ENCODE measurements at regions not wholly inside any gene's neighbourhood (a gene's known extent, or its start where the extent isn't known, plus 50 kb on each side); places are given as distances from the start of the nearest gene placed in this dataset.

DNA sequence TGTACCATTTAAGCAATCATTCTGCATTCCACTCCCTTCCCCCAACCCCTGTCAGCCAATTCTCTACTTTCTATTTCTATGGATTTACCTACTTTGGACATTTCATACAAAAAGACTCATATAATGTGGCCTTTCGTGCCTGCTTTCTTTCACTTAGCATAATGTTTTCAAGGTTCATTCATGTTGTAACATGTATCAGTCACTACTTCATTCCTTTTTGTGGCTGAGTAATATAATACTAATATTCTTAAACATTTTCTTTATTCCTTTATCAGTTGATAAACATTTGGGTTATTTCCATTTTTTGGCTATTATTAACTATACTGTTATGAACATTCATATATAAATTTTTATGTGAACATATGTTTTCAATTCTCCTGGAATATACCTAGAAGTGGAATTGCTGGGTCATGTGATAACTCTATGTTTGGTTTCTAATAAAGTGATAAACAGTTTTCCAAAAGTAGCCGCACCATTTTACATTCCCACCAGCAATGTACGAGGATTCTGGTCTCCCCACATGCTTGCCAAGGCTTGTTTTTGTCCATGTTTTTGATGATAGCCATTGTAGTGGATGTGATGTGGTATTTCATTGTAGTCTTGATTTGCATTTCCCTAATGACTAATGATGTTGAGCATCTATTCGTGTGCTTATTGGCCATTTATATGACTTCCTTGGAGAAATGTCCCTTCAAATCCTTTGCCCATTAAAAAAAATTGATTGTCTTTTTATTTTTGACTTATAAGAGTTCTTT lies 61.9 kb upstream of the GNG12 start:
- DNase-seq (ENCODE audit: low read depth in 1 of 2, low spot score in 1 of 2) = no peak
- Histone ChIP-seq H3K27ac (replicated peaks) (no peak overlapping the region), H3K27me3 (ENCODE audit: insufficient read depth, poor library complexity, severe bottlenecking) (no peaks in the 10 kb centered on the region), H3K4me3 (replicated peaks; ENCODE audit: insufficient read depth, low read length) (no peak overlapping the region)
- TF ChIP-seq, protein P1, sequence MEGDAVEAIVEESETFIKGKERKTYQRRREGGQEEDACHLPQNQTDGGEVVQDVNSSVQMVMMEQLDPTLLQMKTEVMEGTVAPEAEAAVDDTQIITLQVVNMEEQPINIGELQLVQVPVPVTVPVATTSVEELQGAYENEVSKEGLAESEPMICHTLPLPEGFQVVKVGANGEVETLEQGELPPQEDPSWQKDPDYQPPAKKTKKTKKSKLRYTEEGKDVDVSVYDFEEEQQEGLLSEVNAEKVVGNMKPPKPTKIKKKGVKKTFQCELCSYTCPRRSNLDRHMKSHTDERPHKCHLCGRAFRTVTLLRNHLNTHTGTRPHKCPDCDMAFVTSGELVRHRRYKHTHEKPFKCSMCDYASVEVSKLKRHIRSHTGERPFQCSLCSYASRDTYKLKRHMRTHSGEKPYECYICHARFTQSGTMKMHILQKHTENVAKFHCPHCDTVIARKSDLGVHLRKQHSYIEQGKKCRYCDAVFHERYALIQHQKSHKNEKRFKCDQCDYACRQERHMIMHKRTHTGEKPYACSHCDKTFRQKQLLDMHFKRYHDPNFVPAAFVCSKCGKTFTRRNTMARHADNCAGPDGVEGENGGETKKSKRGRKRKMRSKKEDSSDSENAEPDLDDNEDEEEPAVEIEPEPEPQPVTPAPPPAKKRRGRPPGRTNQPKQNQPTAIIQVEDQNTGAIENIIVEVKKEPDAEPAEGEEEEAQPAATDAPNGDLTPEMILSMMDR (IDR thresholded peaks at IDR 0.05; ENCODE audit: insufficient read depth, low read length) = no peak
- TF ChIP-seq GABPA (IDR thresholded peaks at IDR 0.05; ENCODE audit: low read depth) (no peak), SPI1 (IDR thresholded peaks at IDR 0.05; ENCODE audit: borderline replicate concordance, low read depth) (no peak), POLR2AphosphoS5 (IDR thresholded peaks at IDR 0.05; ENCODE audit: low read depth) (no peak), REST (IDR thresholded peaks at IDR 0.05; ENCODE audit: insufficient replicate concordance, low read depth) (no peak)

DNA sequence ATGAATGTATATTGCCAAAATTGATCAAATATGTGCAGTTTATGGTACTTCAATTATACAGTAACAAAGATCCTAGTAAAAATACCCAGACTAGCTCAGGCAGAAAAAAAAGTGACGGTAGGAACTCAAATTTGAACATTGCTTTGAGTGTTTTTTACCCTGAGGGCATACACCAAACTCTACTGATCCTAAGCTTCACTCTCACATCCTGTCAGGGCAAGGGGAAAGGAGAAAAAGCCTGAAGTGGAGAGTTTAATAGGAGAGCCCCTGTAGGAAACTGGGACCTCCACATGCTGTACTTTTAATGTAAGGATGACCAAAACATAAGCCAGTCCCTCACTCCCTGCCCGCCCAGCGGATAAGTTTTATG lies 59.8 kb upstream of the GNG12 start:
- no peak overlapping the region for H3K27ac ChIP-seq (replicated peaks)
- DNase-seq (ENCODE audit: low read depth in 1 of 2, low spot score in 1 of 2) = no peak
- no peaks in the 10 kb centered on the region for H3K27me3 ChIP-seq (ENCODE audit: insufficient read depth, poor library complexity, severe bottlenecking)
- TF ChIP-seq POLR2AphosphoS5 (IDR thresholded peaks at IDR 0.05; ENCODE audit: low read depth) (no peak), REST (IDR thresholded peaks at IDR 0.05; ENCODE audit: insufficient replicate concordance, low read depth) (no peak), GABPA (IDR thresholded peaks at IDR 0.05; ENCODE audit: low read depth) (no peak), SPI1 (IDR thresholded peaks at IDR 0.05; ENCODE audit: borderline replicate concordance, low read depth) (no peak)
- TF ChIP-seq, protein P1 (IDR thresholded peaks at IDR 0.05; ENCODE audit: insufficient read depth, low read length) = no peak
- no peak overlapping the region for H3K4me3 ChIP-seq (replicated peaks; ENCODE audit: insufficient read depth, low read length)

DNA sequence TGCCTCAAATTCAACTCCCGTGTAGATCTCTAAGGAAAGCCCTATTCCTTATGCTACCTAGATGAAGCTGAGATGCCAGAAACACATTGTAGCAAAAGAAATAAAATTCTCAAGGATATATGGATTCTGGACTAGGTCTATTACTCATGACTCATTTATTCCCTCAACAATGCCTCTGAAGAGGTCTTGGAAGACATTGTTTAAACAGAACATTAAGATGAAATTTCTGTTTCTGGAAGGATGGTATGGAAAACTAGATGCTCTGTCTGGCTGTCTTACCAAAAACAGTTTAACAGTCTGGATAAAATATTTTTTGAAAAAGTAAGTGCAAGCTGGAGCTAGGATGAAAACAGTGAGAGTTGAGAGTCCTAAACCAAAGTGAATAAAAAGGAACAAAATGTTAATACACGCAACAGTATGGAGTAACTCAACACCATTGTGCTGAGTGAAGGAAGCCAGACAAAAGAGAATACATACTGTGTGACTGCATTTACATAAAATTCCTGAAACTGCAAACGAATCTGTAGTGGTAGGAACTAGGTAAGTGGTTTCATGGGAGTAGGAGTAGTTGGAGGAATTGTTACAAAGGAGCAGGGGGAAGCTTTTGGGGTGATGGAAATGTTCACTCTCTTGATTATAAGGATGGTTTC lies 59.3 kb upstream of the GNG12 start:
- no peak for TF ChIP-seq GABPA (IDR thresholded peaks at IDR 0.05; ENCODE audit: low read depth)
- no peak for TF ChIP-seq REST (IDR thresholded peaks at IDR 0.05; ENCODE audit: insufficient replicate concordance, low read depth)
- TF ChIP-seq SPI1 (IDR thresholded peaks at IDR 0.05; ENCODE audit: borderline replicate concordance, low read depth) = no peak
- TF ChIP-seq, protein P1 (IDR thresholded peaks at IDR 0.05; ENCODE audit: insufficient read depth, low read length) = no peak
- TF ChIP-seq POLR2AphosphoS5 (IDR thresholded peaks at IDR 0.05; ENCODE audit: low read depth) = no peak
- Histone ChIP-seq H3K27ac (replicated peaks) (no peak overlapping the region), H3K4me3 (replicated peaks; ENCODE audit: insufficient read depth, low read length) (no peak overlapping the region), H3K27me3 (ENCODE audit: insufficient read depth, poor library complexity, severe bottlenecking) (no peaks in the 10 kb centered on the region)
- DNase-seq (ENCODE audit: low read depth in 1 of 2, low spot score in 1 of 2) = no peak
